ENCODE measurements at regions not wholly inside any gene's neighbourhood (a gene's known extent, or its start where the extent isn't known, plus 50 kb on each side); places are given as distances from the start of the nearest gene placed in this dataset.

GRCh38 chr4:14362385-14362784 is 639.9 kb upstream of the CPEB2 start:
- no peak for TF ChIP-seq CTCF (IDR thresholded peaks at IDR 0.05)
- no peak for TF ChIP-seq POLR2A (IDR thresholded peaks at IDR 0.05)

Data from tibial nerve (tissue), 3 donors.